T-helper 2 cell treated with Interferon-gamma antibody and Interleukin-4, amounts not matched to agents 5 μg/mL and 100 μg/mL, for 36 hours (primary cell): ENCODE measurements at regions not wholly inside any gene's neighbourhood (a gene's known extent, or its start where the extent isn't known, plus 50 kb on each side); places are given as distances from the start of the nearest gene placed in this dataset.

Source experiments
- DNase-seq: peaks from one replicate; pipeline ENCODE4 v3.0.0; 2021; ENCODE audit warnings: low spot score
- H3K27ac Mint-ChIP-seq: one replicate; pipeline ENCODE4 v1.8.0; 2021; ENCODE audit warnings: mild to moderate bottlenecking, mixed read lengths
- H3K27me3 Mint-ChIP-seq: one replicate; pipeline ENCODE4 v1.8.0; 2021; ENCODE audit warnings: low read depth, mixed read lengths
- H3K36me3 Mint-ChIP-seq: one replicate; pipeline ENCODE4 v1.8.0; 2021; ENCODE audit warnings: low read depth, mixed read lengths
- H3K4me1 Mint-ChIP-seq: one replicate; pipeline ENCODE4 v1.8.0; 2021; ENCODE audit warnings: low read depth, mixed read lengths
- H3K4me3 Mint-ChIP-seq: one replicate; pipeline ENCODE4 v1.8.0; 2022; ENCODE audit warnings: mild to moderate bottlenecking, moderate library complexity, mixed read lengths
- H3K9me3 Mint-ChIP-seq: one replicate; pipeline ENCODE4 v1.8.0; 2021; ENCODE audit warnings: mixed read lengths

DNA sequence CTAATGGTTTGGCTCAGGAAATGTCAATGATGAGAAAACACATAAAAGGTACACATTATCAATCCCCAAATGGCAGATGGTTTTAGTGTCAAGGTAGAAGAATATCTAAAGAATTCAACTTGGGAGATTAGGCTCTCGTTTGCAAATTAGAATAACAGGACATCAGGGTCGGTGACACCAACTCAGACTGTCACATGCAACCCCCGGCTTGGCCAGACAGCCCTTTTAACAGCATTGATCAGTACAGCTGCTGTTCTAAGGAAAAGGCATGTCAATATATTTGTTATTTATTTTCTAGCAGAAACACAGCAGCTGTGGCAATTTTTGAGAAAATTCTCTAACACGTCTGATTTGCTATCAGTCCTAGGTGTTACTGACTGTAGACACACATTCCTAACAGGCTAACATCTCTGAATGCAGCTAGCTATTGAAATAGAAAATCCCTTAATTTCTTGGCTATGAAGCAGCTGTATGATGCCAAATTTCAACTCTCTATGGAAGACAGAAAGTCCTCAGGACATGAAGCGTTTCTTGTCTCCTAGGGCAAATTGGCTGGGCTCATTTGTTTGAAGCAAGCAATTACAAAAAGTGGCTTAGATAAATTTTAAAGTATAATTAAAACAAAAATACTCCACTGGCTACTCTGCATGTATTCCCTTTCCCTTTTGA is 269.0 kb upstream of the CXXC4 start:
- no peaks in the 10 kb centered on the region for H3K9me3 Mint-ChIP-seq
- no peak overlapping the region for H3K27ac Mint-ChIP-seq
- H3K4me1 Mint-ChIP-seq: no peaks in the 10 kb centered on the region
- DNase-seq: no peak
- no peaks in the 10 kb centered on the region for H3K36me3 Mint-ChIP-seq
- no peak overlapping the region for H3K4me3 Mint-ChIP-seq
- H3K27me3 Mint-ChIP-seq: no peaks in the 10 kb centered on the region

DNA sequence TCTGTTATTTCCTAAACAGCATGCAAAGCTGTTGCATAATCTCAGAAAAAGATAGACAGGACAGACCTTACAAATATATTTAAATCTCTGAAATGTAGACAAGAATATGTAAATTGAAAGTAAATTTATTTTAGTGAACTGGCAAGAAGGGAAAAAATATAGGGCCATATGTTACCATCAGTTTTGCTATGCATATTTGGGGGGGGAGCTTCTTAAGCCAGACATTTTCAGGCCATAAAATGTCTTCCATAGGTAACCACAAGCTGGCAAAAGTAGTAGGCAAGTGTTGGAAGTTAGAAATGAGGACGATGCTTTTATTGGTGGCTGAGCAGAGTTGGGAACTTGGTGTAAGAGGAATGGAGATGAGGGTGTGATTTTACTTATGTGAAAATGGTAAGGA is 272.0 kb upstream of the CXXC4 start:
- no peaks in the 10 kb centered on the region for H3K9me3 Mint-ChIP-seq
- H3K27me3 Mint-ChIP-seq: no peaks in the 10 kb centered on the region
- no peaks in the 10 kb centered on the region for H3K36me3 Mint-ChIP-seq
- H3K4me1 Mint-ChIP-seq: no peaks in the 10 kb centered on the region
- H3K27ac Mint-ChIP-seq: no peak overlapping the region
- no peak for DNase-seq
- H3K4me3 Mint-ChIP-seq: no peak overlapping the region

DNA sequence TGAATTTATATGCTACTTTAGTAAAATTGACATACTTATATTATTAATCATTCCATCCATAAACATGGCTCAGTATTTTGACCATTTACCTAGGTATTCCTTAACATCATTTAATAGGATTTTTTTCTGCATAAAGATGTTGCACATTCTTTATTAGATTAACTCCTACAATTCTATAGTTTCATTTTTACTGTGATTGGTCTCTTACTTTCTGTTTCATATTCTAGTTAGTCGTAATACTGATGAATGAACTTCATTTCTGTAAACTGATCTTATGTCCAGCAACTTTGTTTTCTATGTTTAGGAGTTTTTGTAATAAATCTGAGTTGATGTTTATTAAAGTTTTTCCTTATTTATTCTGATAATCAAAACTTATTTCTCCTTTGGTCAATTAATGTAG is 278.2 kb upstream of the CXXC4 start:
- Mint-ChIP-seq H3K9me3 (no peaks in the 10 kb centered on the region), H3K27ac (no peak overlapping the region), H3K4me1 (peaks cover 3% of the 10 kb centered on the region), H3K36me3 (no peaks in the 10 kb centered on the region), H3K27me3 (no peaks in the 10 kb centered on the region), H3K4me3 (no peak overlapping the region)
- no peak for DNase-seq

DNA sequence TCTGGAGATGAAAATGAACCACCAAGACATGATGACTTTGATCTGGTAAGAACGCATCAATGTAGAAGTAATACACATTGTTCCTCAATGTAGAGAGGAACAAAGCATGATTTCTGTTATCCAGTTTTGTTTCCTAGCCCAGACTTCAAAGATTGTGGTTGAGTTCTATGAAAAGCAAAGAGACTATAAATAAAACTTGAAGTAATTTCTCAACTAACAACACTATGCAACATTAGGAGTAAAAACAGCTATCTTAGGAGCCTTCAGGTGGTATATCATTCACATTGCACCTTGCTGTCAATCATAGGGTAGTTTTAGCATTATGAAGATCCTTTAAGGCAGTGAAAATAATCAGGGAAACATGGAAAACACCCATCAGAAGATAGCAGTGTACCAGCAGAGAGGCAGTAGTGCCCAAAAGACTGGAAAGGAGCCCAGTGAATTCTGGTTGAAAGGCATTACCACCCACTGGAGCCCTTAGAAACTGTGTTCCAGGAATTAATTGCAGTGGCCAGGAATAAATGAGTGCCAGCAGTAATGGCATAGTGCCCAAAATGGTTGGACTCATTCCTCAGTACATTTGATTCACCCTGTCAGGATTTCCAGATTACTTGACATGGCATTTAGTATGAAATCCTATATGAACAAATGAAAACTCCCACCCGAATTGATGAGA is 300.7 kb upstream of the CXXC4 start:
- H3K27me3 Mint-ChIP-seq: no peaks in the 10 kb centered on the region
- DNase-seq: no peak
- no peaks in the 10 kb centered on the region for H3K4me1 Mint-ChIP-seq
- H3K9me3 Mint-ChIP-seq: no peaks in the 10 kb centered on the region
- no peak overlapping the region for H3K27ac Mint-ChIP-seq
- no peaks in the 10 kb centered on the region for H3K36me3 Mint-ChIP-seq
- H3K4me3 Mint-ChIP-seq: no peak overlapping the region

DNA sequence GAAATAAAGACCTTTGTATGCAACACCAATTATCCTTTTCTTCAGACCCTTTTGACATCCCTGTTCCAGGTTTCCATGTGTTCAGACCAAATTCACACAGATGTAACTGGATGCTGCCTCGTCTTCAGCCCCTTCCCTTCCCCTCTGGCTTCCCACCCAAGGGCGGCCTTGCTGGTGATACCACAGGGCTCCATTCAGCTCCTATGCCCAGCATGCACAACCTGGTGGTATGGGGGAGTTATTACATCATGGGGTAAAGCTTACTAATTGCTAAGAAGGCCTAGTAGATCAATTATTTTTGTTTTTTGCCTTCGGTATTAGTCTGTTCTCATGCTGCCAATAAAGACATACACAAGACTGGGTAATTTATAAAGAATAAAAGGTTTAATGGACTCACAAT is 317.0 kb upstream of the CXXC4 start:
- Mint-ChIP-seq H3K27me3 (no peaks in the 10 kb centered on the region), H3K27ac (no peak overlapping the region), H3K36me3 (no peaks in the 10 kb centered on the region), H3K4me3 (no peak overlapping the region), H3K4me1 (no peaks in the 10 kb centered on the region), H3K9me3 (peaks cover 7% of the 10 kb centered on the region)
- DNase-seq: no peak

DNA sequence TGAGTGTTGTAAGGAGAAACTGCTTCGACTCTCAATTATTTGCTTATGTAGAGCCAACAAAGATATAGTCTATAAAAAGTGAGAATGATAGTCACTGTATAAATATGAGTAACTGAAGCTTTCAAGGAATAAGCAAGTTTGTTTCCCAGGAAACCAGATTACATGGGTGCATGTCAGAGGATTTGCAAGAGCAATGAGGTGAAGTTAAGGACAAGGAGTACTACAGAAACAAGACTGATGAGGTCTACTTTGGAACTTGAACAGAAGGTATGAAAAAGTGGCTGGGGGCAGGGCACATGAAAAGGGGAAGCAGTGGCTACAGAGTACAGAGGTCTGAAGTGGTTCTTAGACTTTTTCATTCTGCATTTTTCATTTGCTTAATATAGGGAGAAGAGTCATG is 321.0 kb upstream of the CXXC4 start:
- H3K4me3 Mint-ChIP-seq: no peak overlapping the region
- no peaks in the 10 kb centered on the region for H3K27me3 Mint-ChIP-seq
- no peaks in the 10 kb centered on the region for H3K36me3 Mint-ChIP-seq
- H3K27ac Mint-ChIP-seq: no peak overlapping the region
- no peaks in the 10 kb centered on the region for H3K4me1 Mint-ChIP-seq
- peaks cover 3% of the 10 kb centered on the region for H3K9me3 Mint-ChIP-seq
- DNase-seq: no peak

DNA sequence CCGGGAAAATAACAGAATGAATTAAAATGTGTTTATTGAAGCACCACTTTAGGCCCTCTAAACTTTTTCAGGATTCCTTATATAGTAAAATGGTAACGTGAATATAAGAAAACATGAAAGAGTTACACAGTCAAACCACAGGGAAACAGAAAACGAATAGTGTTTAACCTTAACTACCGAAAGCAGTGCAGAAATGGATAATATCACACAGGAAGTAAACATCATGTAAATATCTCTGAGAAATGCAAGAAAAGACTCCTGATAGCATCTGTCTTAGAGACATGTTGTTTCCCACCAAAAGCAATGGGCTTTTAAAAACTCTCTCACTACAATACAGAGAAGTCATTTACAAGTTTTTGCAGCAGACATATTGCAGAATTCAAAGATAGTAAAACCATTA is 323.9 kb upstream of the CXXC4 start:
- Mint-ChIP-seq H3K27ac (no peak overlapping the region), H3K27me3 (no peaks in the 10 kb centered on the region), H3K36me3 (no peaks in the 10 kb centered on the region), H3K9me3 (peaks cover 3% of the 10 kb centered on the region), H3K4me3 (no peak overlapping the region), H3K4me1 (no peaks in the 10 kb centered on the region)
- no peak for DNase-seq

DNA sequence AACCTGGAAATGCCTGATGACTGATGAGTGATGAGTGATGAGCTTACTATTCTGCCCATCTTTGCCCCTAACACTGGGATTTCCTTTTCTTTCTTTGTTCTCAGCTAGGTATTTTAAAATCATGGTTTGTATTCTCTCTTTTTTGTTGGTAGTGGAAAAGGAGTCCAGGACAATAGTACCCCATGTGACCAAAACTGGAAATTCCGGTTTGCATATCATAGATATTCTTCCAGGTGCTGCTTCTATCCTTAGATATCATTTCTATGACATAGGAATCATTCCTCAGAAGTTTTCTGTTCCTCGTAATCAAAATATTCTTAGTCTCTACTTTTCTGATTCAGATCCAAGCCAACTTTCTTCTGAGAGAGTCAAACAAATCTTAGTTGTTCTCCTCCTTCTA is 320.5 kb upstream of the TET2 start:
- H3K36me3 Mint-ChIP-seq: no peaks in the 10 kb centered on the region

DNA sequence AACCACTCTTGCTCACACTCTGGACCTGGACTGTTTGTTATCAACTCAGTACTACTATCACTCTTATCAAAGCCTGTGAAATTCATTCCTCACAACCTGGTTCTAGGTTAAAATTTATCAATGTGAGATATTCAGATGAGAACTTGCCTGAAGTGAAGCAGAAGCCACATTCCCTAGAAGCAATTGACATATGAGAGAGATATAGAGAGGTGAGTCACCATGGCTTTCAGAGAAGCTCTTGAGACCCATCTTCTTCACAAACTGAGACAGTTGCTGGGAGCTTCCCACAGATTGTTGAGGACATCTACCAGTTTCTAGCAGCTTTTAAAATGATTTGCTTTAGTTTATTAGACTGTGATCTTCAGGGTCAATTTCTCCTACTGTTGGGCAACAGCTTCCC is 316.9 kb upstream of the TET2 start:
- Mint-ChIP-seq H3K36me3 (no peaks in the 10 kb centered on the region), H3K4me3 (no peak overlapping the region)

More for the DNA sequence above, 320.5 kb upstream of the TET2 start:
- no peak for DNase-seq
- Mint-ChIP-seq H3K27ac (no peak overlapping the region), H3K4me3 (no peak overlapping the region), H3K27me3 (peaks cover 2% of the 10 kb centered on the region), H3K9me3 (no peaks in the 10 kb centered on the region), H3K4me1 (no peaks in the 10 kb centered on the region)

DNA sequence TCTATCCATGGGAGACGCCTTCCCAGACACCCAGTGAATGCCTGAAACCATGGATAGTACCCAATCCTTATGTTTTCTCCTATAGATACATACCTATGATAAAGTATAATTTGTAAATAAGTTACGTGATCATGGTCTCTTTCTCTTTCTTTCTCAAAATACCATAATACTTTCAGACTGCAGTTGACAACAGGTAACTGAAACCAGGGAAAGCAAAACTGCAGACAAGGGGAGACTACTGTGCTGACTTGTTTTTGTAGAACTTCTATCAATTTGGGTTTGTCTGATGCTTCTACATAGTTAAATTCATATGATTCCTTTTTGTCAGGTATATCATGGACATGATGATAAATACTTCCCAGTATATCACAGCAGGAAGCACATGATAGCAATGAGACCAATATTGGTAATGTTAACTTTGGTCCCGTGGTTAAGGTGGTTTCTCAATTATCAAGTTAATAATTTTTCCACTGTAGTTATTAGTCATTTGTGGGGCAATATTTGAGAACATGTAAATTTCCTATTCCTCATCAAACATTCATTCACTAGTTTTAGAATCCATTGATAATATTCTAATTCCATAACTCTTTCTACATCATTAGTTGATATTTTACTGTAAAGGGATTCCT is 298.0 kb upstream of the TET2 start:
- no peaks in the 10 kb centered on the region for H3K9me3 Mint-ChIP-seq
- no peak for DNase-seq
- no peak overlapping the region for H3K27ac Mint-ChIP-seq
- no peaks in the 10 kb centered on the region for H3K27me3 Mint-ChIP-seq
- no peaks in the 10 kb centered on the region for H3K4me1 Mint-ChIP-seq
- no peak overlapping the region for H3K4me3 Mint-ChIP-seq
- no peaks in the 10 kb centered on the region for H3K36me3 Mint-ChIP-seq

More for the DNA sequence above, 316.9 kb upstream of the TET2 start:
- Mint-ChIP-seq H3K27me3 (peaks cover 2% of the 10 kb centered on the region), H3K4me1 (no peaks in the 10 kb centered on the region), H3K27ac (no peak overlapping the region), H3K9me3 (no peaks in the 10 kb centered on the region)
- no peak for DNase-seq

DNA sequence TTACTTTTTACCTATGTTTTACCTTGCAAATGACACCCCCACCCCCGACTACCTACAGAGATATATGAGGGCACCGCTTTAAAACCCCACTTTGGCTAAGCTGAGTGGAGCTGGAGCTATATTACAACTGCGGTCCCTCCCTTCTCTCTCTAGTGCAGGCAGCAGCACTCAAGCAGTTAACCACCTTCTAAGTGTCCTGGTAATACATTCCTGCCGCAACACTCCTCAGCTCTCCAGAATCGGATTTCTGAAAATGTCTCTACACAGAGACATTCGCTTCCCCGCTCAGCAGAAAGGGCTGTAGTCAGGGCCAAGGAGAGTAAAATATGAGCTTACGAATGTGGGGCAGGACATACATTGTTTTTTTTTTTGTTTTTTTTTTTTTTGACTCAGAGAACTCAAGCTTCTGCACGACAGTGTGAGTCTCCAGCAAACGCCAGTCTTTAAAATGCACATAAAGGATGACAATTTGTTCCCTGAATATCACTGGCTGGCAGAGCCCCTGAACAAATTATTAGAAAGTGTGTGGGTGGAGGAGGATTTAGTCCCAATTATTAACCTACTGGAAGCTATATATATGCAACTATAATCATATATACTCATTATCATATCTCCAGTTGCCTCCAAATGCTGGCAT is 287.0 kb upstream of the TET2 start:
- H3K36me3 Mint-ChIP-seq: no peaks in the 10 kb centered on the region
- no peak overlapping the region for H3K4me3 Mint-ChIP-seq
- H3K27me3 Mint-ChIP-seq: peaks cover 11% of the 10 kb centered on the region
- H3K4me1 Mint-ChIP-seq: no peaks in the 10 kb centered on the region
- DNase-seq: no peak
- no peak overlapping the region for H3K27ac Mint-ChIP-seq
- H3K9me3 Mint-ChIP-seq: no peaks in the 10 kb centered on the region

DNA sequence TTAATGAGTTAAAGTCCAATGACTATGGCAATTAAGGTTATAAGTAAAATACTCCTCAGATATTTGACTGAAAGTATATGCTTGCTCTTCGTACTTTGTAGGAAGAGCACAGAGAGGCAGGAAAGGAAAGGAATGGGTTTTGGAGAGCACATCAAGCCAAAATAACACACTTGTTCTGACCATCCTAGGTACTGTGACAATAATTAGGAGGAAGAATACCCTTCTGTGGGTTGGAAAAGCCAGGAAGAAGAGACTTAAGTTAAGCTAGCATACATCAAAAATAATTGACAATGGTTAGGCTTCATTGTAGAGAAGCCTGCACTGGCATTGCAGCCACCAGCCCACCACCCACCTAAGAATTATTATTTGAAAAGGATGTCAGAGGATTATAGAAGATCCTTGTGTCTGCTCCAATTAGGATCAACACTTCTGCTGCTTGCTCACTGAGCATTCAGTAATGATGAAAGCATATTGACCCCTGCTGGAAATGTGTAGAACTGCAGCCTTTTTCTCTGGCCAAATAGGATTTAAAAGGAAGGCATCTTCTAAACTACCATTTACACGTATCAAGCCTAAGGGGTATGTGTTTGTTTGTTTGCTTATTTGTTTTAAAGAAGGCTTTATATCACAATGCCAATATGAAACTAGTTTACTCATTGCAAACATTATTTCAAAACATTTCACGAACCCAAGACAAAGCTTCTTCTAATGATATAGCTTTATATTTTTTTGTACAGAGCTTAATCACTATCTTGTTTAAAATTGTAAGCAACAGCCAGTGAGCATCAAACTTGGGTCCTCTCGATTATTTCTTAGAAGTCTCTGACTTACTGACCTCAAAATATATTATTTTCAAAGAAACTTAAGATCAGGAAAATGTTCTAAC is 286.2 kb upstream of the TET2 start:
- Mint-ChIP-seq H3K4me3 (no peak overlapping the region), H3K36me3 (no peaks in the 10 kb centered on the region), H3K27ac (no peak overlapping the region), H3K9me3 (no peaks in the 10 kb centered on the region), H3K27me3 (peaks cover 14% of the 10 kb centered on the region), H3K4me1 (no peaks in the 10 kb centered on the region)
- DNase-seq: peak; percentile 29

DNA sequence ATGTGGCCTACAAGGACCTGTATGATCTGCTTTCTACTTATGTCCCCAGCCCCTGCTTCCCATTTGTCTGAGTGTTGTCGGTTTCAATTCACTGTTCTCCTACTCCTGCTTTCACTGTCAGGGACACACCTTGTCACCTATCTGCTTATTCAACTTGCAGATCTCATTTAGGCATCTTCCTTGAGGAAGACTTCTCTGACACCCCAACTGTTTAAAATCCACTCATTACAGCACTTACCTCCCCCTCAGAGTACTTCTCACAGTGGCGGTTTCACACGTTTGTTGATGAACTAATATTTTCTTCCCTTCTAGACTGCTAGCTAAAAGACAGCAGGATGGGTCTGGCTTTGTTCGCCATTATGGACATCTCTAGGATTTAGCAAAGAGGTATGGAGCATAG is 279.9 kb upstream of the TET2 start:
- Mint-ChIP-seq H3K36me3 (no peaks in the 10 kb centered on the region), H3K4me3 (no peak overlapping the region), H3K4me1 (no peaks in the 10 kb centered on the region), H3K9me3 (no peaks in the 10 kb centered on the region), H3K27me3 (peaks cover 22% of the 10 kb centered on the region), H3K27ac (no peak overlapping the region)
- no peak for DNase-seq
